Muscle layer of colon (tissue), 2 donors: ENCODE measurements at regions not wholly inside any gene's neighbourhood (a gene's known extent, or its start where the extent isn't known, plus 50 kb on each side); places are given as distances from the start of the nearest gene placed in this dataset.

Source experiments
- H3K27ac ChIP-seq: one replicate; pipeline ENCODE4 v1.7.0; 2013; ENCODE audit warnings: low read depth, mild to moderate bottlenecking, low read length, moderate library complexity
- H3K27me3 ChIP-seq, 2 donors: one replicate each; pipeline ENCODE4 v1.7.0; 2013; ENCODE audit warnings: low read length in 2 of 2, mild to moderate bottlenecking in 2 of 2; ENCODE audit not compliant: insufficient read depth in 2 of 2, control insufficient read depth in 1 of 2
- H3K36me3 ChIP-seq: one replicate; pipeline ENCODE4 v1.7.0; 2013; ENCODE audit warnings: mild to moderate bottlenecking, low read length; ENCODE audit not compliant: insufficient read depth
- H3K4me1 ChIP-seq: one replicate; pipeline ENCODE4 v1.7.0; 2013; ENCODE audit warnings: mild to moderate bottlenecking, low read length; ENCODE audit not compliant: insufficient read depth
- H3K4me3 ChIP-seq, 2 donors: one replicate each; pipeline ENCODE4 v1.7.0; 2013; ENCODE audit warnings: low read length in 2 of 2, low read depth in 1 of 2, mild to moderate bottlenecking in 1 of 2, moderate library complexity in 1 of 2
- H3K9ac ChIP-seq: one replicate; pipeline ENCODE4 v1.7.0; 2013; ENCODE audit warnings: low read length
- H3K9me3 ChIP-seq: one replicate; pipeline ENCODE4 v1.7.0; 2013; ENCODE audit warnings: mild to moderate bottlenecking, low read length
- donor health status: abdominal sarcoma.
- donor health status: Adenocarcinoma of cecum.

GRCh38 chr17:69810326-69810965, 264.6 kb upstream of the KCNJ16 start:
- Histone ChIP-seq H3K27ac (no peak overlapping the region), H3K27me3 (no peaks in the 10 kb centered on the region), H3K4me3 (no peak overlapping the region), H3K9me3 (no peaks in the 10 kb centered on the region), H3K9ac (no peak overlapping the region), H3K4me1 (no peaks in the 10 kb centered on the region), H3K36me3 (no peaks in the 10 kb centered on the region)

DNA sequence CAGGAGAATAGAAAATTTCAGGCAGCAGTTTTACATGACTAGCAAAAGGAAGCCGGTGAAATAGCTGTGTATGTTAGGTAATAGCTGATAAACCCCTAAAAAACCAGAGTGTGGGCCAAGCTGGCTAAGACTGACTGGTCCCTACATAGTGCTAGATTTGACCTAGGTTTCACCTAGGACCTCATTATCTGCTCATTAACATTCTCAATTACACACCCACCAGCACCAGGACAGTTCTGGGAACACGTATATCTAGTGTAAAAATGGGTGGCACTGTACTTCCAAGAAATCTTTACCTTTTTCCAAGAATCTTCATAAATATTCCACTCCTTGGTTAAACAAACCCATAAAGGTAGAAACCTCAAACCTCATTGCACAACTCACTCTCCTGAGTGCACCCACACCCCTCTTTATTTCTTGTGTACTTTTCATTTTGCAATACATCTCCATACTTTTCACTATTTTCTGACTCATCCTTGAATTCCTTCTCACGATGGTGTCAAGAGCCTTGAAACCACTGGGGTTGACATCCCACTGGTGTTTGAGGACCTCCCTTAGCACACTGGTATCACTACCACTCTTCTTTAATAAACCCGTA, 262.7 kb upstream of the KCNJ16 start:
- H3K27me3 ChIP-seq = no peaks in the 10 kb centered on the region
- H3K9me3 ChIP-seq = no peaks in the 10 kb centered on the region
- no peaks in the 10 kb centered on the region for H3K36me3 ChIP-seq
- H3K4me3 ChIP-seq = no peak overlapping the region
- H3K27ac ChIP-seq = no peak overlapping the region
- no peak overlapping the region for H3K9ac ChIP-seq
- H3K4me1 ChIP-seq = no peaks in the 10 kb centered on the region

DNA sequence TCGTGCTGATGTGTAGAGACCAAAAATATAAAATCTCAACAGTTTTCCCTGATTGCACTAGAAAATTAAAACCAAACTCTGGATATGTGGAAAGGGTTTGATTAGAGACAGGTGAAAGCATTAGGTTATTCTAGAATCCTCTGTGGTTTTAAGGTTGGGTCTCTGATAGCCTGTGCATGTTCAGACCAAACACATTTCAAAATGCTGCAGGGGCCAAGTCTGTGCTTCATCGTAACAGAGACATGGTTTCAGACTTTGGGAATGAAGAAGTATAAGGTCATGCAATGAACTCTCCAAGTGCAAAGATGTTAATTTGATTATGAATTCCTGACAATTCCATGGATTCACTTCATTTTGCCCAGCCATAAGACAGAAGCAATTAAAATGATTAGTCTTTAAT, 261.0 kb upstream of the KCNJ16 start:
- H3K27ac ChIP-seq = no peak overlapping the region
- no peaks in the 10 kb centered on the region for H3K27me3 ChIP-seq
- H3K4me1 ChIP-seq = no peaks in the 10 kb centered on the region
- no peak overlapping the region for H3K9ac ChIP-seq
- no peaks in the 10 kb centered on the region for H3K9me3 ChIP-seq
- no peak overlapping the region for H3K4me3 ChIP-seq
- H3K36me3 ChIP-seq = no peaks in the 10 kb centered on the region

DNA sequence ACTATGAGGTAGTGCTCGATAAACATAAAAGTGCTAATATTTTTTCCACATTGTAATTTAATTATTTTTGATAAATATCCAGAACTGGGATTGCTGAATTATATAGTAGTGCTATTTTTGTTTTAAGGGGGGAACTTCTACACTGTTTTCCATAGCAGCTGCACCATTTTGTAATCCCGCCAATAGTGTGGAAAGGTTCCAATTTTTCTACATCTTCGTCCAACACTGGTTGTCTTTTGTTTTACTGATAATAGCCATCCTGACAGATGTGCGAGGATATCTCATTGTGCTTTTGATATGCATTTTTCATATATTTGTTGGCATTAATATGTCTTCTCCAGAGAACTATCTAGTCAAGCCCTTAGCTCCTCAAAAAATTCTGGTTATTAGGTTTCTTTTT, 259.6 kb upstream of the KCNJ16 start:
- Histone ChIP-seq H3K4me1 (no peaks in the 10 kb centered on the region), H3K27ac (no peak overlapping the region), H3K9me3 (no peaks in the 10 kb centered on the region), H3K27me3 (no peaks in the 10 kb centered on the region), H3K9ac (no peak overlapping the region), H3K36me3 (no peaks in the 10 kb centered on the region), H3K4me3 (no peak overlapping the region)

DNA sequence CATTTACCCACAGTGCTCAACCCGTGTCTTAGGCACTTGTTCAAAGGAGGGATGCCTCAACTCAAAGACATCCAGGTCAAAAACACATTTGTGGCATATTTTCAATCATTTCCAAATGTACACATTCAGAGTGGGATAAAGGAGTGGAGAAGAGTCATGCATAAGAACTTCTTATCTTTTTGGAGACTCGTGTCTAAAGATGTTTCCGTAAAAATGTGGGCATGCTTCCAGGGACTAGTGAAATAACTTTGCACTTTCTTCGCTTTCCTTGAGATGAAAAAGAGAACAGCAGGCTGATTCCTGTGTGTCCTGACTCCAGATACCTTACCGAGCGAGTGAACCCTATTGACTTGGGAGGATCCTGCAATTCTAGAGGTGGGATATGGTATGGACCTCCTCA, 256.6 kb upstream of the KCNJ16 start:
- Histone ChIP-seq H3K27ac (no peak overlapping the region), H3K27me3 (no peaks in the 10 kb centered on the region), H3K9me3 (no peaks in the 10 kb centered on the region), H3K4me1 (no peaks in the 10 kb centered on the region), H3K9ac (no peak overlapping the region), H3K4me3 (no peak overlapping the region), H3K36me3 (no peaks in the 10 kb centered on the region)

DNA sequence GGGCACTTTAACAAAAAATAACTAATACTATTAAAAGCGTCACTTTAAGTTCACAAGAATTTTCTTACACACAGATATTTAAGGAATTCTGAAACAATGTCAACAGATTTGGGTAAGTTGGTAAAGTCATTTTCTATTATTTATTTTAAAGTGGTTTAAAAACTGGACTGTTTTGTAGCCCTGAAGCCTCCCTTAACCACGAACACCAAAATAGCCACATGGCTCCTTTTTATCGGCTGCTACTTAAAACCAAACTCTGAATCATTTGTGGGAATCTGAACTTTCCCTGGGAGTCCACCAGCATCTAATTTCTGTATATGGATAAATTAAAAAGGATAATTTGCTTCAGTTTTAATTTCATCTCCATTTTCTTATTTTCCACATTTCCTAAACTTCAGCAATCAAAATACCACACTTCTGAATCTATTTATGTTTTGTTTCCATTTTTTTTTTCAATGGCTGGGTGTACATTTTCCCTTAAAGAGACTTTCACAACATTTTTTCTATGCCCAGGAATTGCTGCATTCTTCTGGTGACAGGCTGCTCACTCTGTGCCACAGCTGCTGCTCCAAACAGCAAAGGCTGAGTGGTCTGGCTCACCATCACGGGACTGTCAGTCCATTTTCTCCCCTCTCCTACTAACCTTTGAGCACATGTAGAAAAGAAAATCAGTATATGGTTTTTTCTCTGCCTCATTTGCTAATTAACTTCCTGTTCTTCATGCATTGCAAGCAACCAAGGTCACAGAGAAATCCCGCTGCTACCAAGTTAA, 255.5 kb upstream of the KCNJ16 start:
- Histone ChIP-seq H3K9me3 (no peaks in the 10 kb centered on the region), H3K36me3 (no peaks in the 10 kb centered on the region), H3K9ac (no peak overlapping the region), H3K4me3 (no peak overlapping the region), H3K27ac (no peak overlapping the region), H3K27me3 (no peaks in the 10 kb centered on the region), H3K4me1 (no peaks in the 10 kb centered on the region)

GRCh38 chr17:69820876-69821473, 254.1 kb upstream of the KCNJ16 start:
- Histone ChIP-seq H3K27me3 (no peaks in the 10 kb centered on the region), H3K36me3 (no peaks in the 10 kb centered on the region), H3K4me1 (no peaks in the 10 kb centered on the region), H3K9me3 (no peaks in the 10 kb centered on the region), H3K4me3 (no peak overlapping the region), H3K27ac (no peak overlapping the region), H3K9ac (no peak overlapping the region)

GRCh38 chr17:69822314-69822875, 252.6 kb upstream of the KCNJ16 start:
- Histone ChIP-seq H3K27ac (no peak overlapping the region), H3K36me3 (no peaks in the 10 kb centered on the region), H3K4me3 (no peak overlapping the region), H3K4me1 (no peaks in the 10 kb centered on the region), H3K9me3 (no peaks in the 10 kb centered on the region), H3K9ac (no peak overlapping the region), H3K27me3 (no peaks in the 10 kb centered on the region)

DNA sequence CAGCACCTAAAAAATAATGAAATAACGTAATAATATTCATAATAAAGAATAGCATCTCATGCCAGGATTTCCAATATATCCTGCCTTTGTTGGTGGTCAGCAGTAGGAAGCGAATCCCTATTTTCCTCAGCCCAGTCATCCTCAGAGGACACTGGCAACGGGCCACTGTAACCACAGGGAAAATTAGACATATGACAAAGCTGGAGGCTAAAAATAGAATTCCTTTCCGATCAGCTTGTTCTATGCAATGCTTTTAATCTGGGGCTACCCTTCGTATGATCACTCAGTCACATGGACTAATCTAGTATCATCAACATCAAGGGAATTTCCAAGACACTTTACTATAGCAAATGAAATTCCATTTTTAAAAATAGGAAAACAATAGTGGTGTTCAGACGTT, 246.9 kb upstream of the KCNJ16 start:
- Histone ChIP-seq H3K27ac (no peak overlapping the region), H3K4me1 (no peaks in the 10 kb centered on the region), H3K4me3 (no peak overlapping the region), H3K36me3 (no peaks in the 10 kb centered on the region), H3K9ac (no peak overlapping the region), H3K9me3 (no peaks in the 10 kb centered on the region), H3K27me3 (no peaks in the 10 kb centered on the region)

GRCh38 chr17:69834494-69834893, 240.5 kb upstream of the KCNJ16 start:
- H3K9ac ChIP-seq = no peak overlapping the region
- H3K36me3 ChIP-seq = no peaks in the 10 kb centered on the region
- H3K4me3 ChIP-seq = no peak overlapping the region
- H3K27ac ChIP-seq = no peak overlapping the region
- H3K9me3 ChIP-seq = no peaks in the 10 kb centered on the region
- no peaks in the 10 kb centered on the region for H3K27me3 ChIP-seq
- H3K4me1 ChIP-seq = no peaks in the 10 kb centered on the region

GRCh38 chr17:69851736-69852135, 223.3 kb upstream of the KCNJ16 start:
- no peak overlapping the region for H3K27ac ChIP-seq
- no peak overlapping the region for H3K9ac ChIP-seq
- no peak overlapping the region for H3K4me3 ChIP-seq
- no peaks in the 10 kb centered on the region for H3K4me1 ChIP-seq
- no peaks in the 10 kb centered on the region for H3K36me3 ChIP-seq
- H3K27me3 ChIP-seq = no peaks in the 10 kb centered on the region
- no peaks in the 10 kb centered on the region for H3K9me3 ChIP-seq
